22Rv1 (cell line): ENCODE measurements at regions not wholly inside any gene's neighbourhood (a gene's known extent, or its start where the extent isn't known, plus 50 kb on each side); places are given as distances from the start of the nearest gene placed in this dataset.

Experiments
- H3K27ac ChIP-seq: fragments of 450-650 bp; 2 replicates; pipeline ENCODE4 v1.5.1; 2017
- CTCF ChIP-seq: fragments of 450-650 bp; IDR thresholded peaks from 2 replicates; pipeline ENCODE4 v1.5.1; 2017; ENCODE audit warnings: mild to moderate bottlenecking
- ZFX ChIP-seq: fragments of 450-650 bp; IDR thresholded peaks from 2 replicates; pipeline ENCODE4 v1.6.1; 2017; ENCODE audit warnings: antibody characterized with exemption, borderline replicate concordance

DNA sequence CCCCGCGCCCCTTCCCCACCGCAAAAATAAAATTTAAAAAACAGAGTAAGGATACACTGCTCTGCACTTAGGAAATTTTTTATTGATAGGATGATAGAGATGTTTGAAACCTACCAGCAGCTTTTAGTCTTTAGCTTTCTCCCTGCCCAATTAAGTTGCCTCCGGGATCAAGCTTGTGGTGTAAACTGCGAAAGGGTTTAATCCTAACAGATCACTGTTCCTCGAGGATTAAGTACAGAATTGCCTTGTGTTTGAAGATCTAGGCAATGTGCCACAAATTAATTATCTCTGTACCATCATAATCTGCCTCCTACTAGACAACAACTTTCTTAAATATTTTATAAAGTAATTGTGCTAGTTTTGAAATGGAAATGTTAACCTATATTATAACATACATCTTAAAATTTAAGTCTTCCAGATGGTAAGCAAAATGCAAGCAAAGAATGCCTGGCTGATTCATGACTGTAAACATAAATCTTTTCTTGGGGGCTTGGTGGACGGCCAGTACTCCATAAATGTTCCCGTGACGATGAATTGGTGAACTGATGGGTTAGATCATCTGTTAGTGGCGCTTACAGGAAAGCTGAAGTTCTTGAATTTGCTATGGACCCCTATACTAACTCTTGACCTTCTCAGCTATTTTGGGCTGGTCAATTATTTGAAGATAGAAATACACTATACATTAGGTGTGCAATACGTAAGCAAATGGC is 58.0 kb upstream of the ARHGAP18 start:
- no peak for TF ChIP-seq ZFX
- TF ChIP-seq CTCF: no peak
- H3K27ac ChIP-seq: no peak overlapping the region

DNA sequence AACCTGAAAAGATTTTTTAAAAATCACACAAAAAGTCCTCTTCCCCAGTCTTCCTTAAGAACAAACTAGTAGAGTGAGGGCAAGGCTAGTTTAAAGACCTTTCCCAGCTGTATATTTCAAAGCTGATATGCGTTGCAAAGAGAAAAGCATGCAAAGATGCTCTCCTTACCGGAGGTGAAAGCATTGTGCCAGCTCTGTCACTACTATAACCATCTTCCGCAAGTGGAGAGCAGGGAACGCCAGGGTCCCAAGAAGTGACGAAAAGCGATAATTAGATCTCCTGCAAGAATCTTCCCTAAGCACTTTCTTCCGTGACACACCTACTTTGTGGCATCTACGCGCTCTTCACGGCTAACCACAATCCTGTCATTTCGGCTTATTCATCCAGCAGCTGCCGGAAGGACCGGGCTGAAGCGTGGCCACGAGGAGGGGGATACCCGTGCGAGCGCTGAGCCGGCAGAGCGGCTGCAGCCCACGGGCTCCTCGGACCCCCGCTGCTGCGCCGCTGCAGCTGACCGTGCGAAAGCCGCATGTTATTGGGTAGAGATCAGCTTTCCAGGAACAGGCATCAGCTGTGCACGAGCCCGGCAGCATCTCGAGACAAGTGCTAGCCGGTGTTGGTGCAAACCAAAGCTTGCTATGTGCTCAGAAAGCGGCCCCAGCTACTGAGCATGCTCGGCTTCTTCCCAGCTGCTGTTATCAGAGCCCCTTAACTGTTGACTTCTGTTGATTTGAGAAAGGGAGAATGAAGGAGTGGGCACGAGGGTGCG is 57.2 kb upstream of the ARHGAP18 start:
- TF ChIP-seq CTCF (no peak), ZFX (no peak)
- no peak overlapping the region for H3K27ac ChIP-seq

GRCh38 chr6:129764761-129765407 is 54.9 kb upstream of the ARHGAP18 start:
- H3K27ac ChIP-seq: no peak overlapping the region
- TF ChIP-seq ZFX (no peak), CTCF (no peak)

GRCh38 chr6:129759796-129760605 is 50.0 kb upstream of the ARHGAP18 start:
- TF ChIP-seq CTCF: no peak
- no peak for TF ChIP-seq ZFX

More at GRCh38 chr6:129759796-129760605, 50.0 kb upstream of the ARHGAP18 start:
- H3K27ac ChIP-seq: no peak overlapping the region
